Bronchial epithelial cell (primary cell): ENCODE measurements at regions not wholly inside any gene's neighbourhood (a gene's known extent, or its start where the extent isn't known, plus 50 kb on each side); places are given as distances from the start of the nearest gene placed in this dataset.

ENCODE experiments used
- DNase-seq: peaks from one replicate; pipeline ENCODE4 v3.0.0-alpha.2; 2010; ENCODE audit warnings: low read depth
- FAIRE-seq: peaks from 2 replicates; lab custom pipeline; 2011; peaks lifted over from hg19 to GRCh38; lab: Jason Lieb, UNC
- H3K27me3 ChIP-seq: 2 replicates; pipeline ENCODE4 v1.5.1; 2011; ENCODE audit warnings: low read length; ENCODE audit not compliant: control insufficient read depth, insufficient read depth
- H3K36me3 ChIP-seq: 2 replicates; pipeline ENCODE4 v1.5.1; 2011; ENCODE audit warnings: low read length; ENCODE audit not compliant: control insufficient read depth, insufficient read depth
- H3K4me3 ChIP-seq: 2 replicates; pipeline ENCODE4 v1.5.1; 2011; ENCODE audit warnings: mild to moderate bottlenecking, low read depth, low read length, control low read depth
- CTCF ChIP-seq: IDR thresholded peaks from 2 replicates; pipeline ENCODE4 v1.5.1; 2011; ENCODE audit warnings: mild to moderate bottlenecking, moderate library complexity, low read length, control low read depth, inconsistent platforms; ENCODE audit not compliant: insufficient read depth, severe bottlenecking

- TF ChIP-seq CTCF = no peak
- Histone ChIP-seq H3K4me3 (no peak overlapping the region), H3K36me3 (no peaks in the 10 kb centered on the region), H3K27me3 (no peaks in the 10 kb centered on the region)
- FAIRE-seq = no peak
- DNase-seq = no peak
Measured at GRCh38 chr5:114204923-114205322, 156.9 kb upstream of the KCNN2 start.

GRCh38 chr5:114206640-114207039 is 155.2 kb upstream of the KCNN2 start:
- no peak for FAIRE-seq

DNA sequence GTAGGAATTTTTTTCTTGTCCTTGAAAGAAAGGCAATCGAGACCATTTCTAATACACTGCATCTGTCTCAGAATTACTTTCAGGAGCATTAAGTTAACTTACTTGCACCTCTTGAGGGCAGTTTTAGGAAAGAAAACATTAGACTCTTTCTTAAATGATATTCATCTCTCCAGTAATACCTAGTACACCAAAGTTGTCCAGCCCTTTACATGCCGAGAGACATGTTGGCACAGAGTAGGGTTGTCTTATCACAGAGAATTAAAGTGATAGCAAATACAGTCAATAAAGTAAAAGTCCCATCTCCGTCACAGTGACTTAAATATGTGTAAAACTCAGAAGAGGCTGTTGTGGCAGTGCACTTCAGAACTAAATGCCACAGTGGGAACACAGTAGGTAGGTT is 154.3 kb upstream of the KCNN2 start:
- H3K4me3 ChIP-seq = no peak overlapping the region
- no peak for TF ChIP-seq CTCF
- no peak for DNase-seq
- FAIRE-seq = no peak
- H3K27me3 ChIP-seq = no peaks in the 10 kb centered on the region
- H3K36me3 ChIP-seq = no peaks in the 10 kb centered on the region

More at GRCh38 chr5:114206640-114207039, 155.2 kb upstream of the KCNN2 start:
- Histone ChIP-seq H3K4me3 (no peak overlapping the region), H3K27me3 (no peaks in the 10 kb centered on the region), H3K36me3 (no peaks in the 10 kb centered on the region)
- no peak for TF ChIP-seq CTCF
- DNase-seq = no peak

- no peak for FAIRE-seq
Measured at GRCh38 chr5:114208120-114208519, 153.8 kb upstream of the KCNN2 start.

GRCh38 chr5:114208588-114208987 is 153.3 kb upstream of the KCNN2 start:
- TF ChIP-seq CTCF = no peak
- no peak for DNase-seq
- no peaks in the 10 kb centered on the region for H3K36me3 ChIP-seq
- FAIRE-seq = no peak
- no peaks in the 10 kb centered on the region for H3K27me3 ChIP-seq
- no peak overlapping the region for H3K4me3 ChIP-seq

More at GRCh38 chr5:114208120-114208519, 153.8 kb upstream of the KCNN2 start:
- no peak for TF ChIP-seq CTCF
- no peak overlapping the region for H3K4me3 ChIP-seq
- H3K27me3 ChIP-seq = no peaks in the 10 kb centered on the region
- no peak for DNase-seq
- no peaks in the 10 kb centered on the region for H3K36me3 ChIP-seq

DNA sequence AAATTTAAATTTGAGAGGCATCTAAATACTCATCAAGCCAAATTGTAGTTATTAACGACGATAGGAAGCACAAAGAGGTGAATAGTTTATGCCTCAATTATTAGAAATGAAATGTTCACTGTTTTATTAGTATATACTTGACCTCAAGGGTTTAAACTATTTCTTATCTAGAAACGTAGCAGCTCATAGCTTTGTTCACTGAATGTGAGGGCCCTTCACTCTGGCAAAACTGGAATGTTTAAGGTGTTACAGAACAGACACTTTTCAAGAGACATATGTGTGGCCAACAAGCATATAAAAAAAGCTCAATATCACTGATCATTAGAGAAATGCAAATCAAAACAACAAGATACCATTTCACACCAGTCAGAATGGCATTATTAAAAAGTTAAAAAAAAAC is 151.2 kb upstream of the KCNN2 start:
- FAIRE-seq (no peak), DNase-seq (no peak)
- H3K36me3 ChIP-seq = no peaks in the 10 kb centered on the region
- no peak for TF ChIP-seq CTCF
- H3K4me3 ChIP-seq = no peak overlapping the region
- H3K27me3 ChIP-seq = no peaks in the 10 kb centered on the region
